ENCODE measurements at regions not wholly inside any gene's neighbourhood (a gene's known extent, or its start where the extent isn't known, plus 50 kb on each side); places are given as distances from the start of the nearest gene placed in this dataset.

- TF ChIP-seq, protein P1, sequence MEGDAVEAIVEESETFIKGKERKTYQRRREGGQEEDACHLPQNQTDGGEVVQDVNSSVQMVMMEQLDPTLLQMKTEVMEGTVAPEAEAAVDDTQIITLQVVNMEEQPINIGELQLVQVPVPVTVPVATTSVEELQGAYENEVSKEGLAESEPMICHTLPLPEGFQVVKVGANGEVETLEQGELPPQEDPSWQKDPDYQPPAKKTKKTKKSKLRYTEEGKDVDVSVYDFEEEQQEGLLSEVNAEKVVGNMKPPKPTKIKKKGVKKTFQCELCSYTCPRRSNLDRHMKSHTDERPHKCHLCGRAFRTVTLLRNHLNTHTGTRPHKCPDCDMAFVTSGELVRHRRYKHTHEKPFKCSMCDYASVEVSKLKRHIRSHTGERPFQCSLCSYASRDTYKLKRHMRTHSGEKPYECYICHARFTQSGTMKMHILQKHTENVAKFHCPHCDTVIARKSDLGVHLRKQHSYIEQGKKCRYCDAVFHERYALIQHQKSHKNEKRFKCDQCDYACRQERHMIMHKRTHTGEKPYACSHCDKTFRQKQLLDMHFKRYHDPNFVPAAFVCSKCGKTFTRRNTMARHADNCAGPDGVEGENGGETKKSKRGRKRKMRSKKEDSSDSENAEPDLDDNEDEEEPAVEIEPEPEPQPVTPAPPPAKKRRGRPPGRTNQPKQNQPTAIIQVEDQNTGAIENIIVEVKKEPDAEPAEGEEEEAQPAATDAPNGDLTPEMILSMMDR (conservative IDR thresholded peaks at IDR 0.05; ENCODE audit: low read depth, low read length): no peak
- no peak for TF ChIP-seq POLR2A (IDR thresholded peaks at IDR 0.05; ENCODE audit: low read depth, low read length)
- no peak for TF ChIP-seq MXI1 (IDR thresholded peaks at IDR 0.05; ENCODE audit: borderline replicate concordance, low read depth, low read length)
- TF ChIP-seq MAFK (IDR thresholded peaks at IDR 0.05; ENCODE audit: low read depth, low read length): no peak
- no peak for TF ChIP-seq BHLHE40 (IDR thresholded peaks at IDR 0.05; ENCODE audit: low read depth, low read length)
- TF ChIP-seq MAZ (IDR thresholded peaks at IDR 0.05; ENCODE audit: borderline replicate concordance, low read depth, low read length): no peak
- no peak for TF ChIP-seq FOS (IDR thresholded peaks at IDR 0.05; ENCODE audit: low read depth, low read length)
Observed at GRCh38 chr2:180327185-180327584, 320.1 kb upstream of the CWC22 start.
